OCI-LY7 (cell line): ENCODE measurements at regions not wholly inside any gene's neighbourhood (a gene's known extent, or its start where the extent isn't known, plus 50 kb on each side); places are given as distances from the start of the nearest gene placed in this dataset.

Experiments
- CTCF ChIP-seq: fragments of 200-600 bp; sonication (generic); conservative IDR thresholded peaks from 2 replicates; pipeline ENCODE4 v1.5.1; 2014; ENCODE audit warnings: mild to moderate bottlenecking, antibody characterized with exemption, low read length, moderate library complexity, mixed read lengths
- EZH2phosphoT487 ChIP-seq: fragments of 200-600 bp; sonication (generic); IDR thresholded peaks from 2 replicates; pipeline ENCODE4 v1.6.1; 2018; ENCODE audit warnings: low read depth, borderline replicate concordance, mild to moderate bottlenecking, mixed run types, antibody characterized with exemption, low read length, moderate library complexity, mixed read lengths

GRCh38 chr2:47662552-47662951 is 91.8 kb upstream of the KCNK12 start:
- no peak for TF ChIP-seq CTCF
- no peak for TF ChIP-seq EZH2phosphoT487
